ENCODE measurements at regions not wholly inside any gene's neighbourhood (a gene's known extent, or its start where the extent isn't known, plus 50 kb on each side); places are given as distances from the start of the nearest gene placed in this dataset.

DNA sequence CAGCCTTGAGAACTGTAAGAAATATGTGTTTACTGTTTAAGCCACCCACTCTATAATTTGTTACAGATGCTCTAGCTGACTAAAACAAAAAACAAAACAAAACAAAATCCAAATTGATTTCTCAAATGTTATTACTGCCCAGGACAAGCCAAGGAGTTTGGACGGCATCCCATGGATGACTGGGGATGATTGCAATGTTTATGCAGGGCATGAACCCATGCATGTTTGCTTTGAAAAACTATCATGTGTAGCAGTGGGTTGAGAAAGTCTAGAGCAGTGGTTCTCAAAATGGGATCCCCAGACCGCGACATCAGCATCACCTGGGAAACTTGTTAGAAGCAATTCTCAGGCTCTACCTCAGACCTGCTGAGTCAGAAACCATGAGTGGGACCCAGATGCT, 223.2 kb upstream of the PSMD7 start:
- DNase-seq = no peak
- no peak overlapping the region for H3K4me3 Mint-ChIP-seq
- peaks cover 8% of the 10 kb centered on the region for H3K9me3 Mint-ChIP-seq
- POLR2A ChIA-PET = no interaction called here
- H3K27me3 Mint-ChIP-seq = no peaks in the 10 kb centered on the region
- CTCF ChIA-PET = no interaction called here
- H3K27ac Mint-ChIP-seq = no peak overlapping the region
- no peaks in the 10 kb centered on the region for H3K36me3 Mint-ChIP-seq (ENCODE audit: low read depth)
- no peaks in the 10 kb centered on the region for H3K4me1 Mint-ChIP-seq

- H3K9me3 Mint-ChIP-seq = peaks cover 8% of the 10 kb centered on the region
- ChIA-PET CTCF (no interaction called here), POLR2A (no interaction called here)
- H3K27ac Mint-ChIP-seq = no peak overlapping the region
- no peak for DNase-seq
- no peaks in the 10 kb centered on the region for H3K36me3 Mint-ChIP-seq (ENCODE audit: low read depth)
- no peaks in the 10 kb centered on the region for H3K4me1 Mint-ChIP-seq
- H3K4me3 Mint-ChIP-seq = no peak overlapping the region
- peaks cover 2% of the 10 kb centered on the region for H3K27me3 Mint-ChIP-seq
These were observed 224.5 kb upstream of the PSMD7 start for GRCh38 chr16:74071996-74072535.

- Mint-ChIP-seq H3K27ac (no peak overlapping the region), H3K36me3 (ENCODE audit: low read depth) (no peaks in the 10 kb centered on the region), H3K27me3 (peaks cover 11% of the 10 kb centered on the region), H3K4me1 (no peaks in the 10 kb centered on the region), H3K4me3 (no peak overlapping the region), H3K9me3 (peaks cover 2% of the 10 kb centered on the region)
- CTCF ChIA-PET = no interaction called here
- DNase-seq = no peak
- POLR2A ChIA-PET = no interaction called here
These were observed 226.4 kb upstream of the PSMD7 start for GRCh38 chr16:74070237-74070636.

GRCh38 chr16:74064120-74064735, 232.4 kb upstream of the PSMD7 start:
- H3K4me3 Mint-ChIP-seq = no peak overlapping the region
- ChIA-PET CTCF (no interaction called here), POLR2A (no interaction called here)
- DNase-seq = no peak
- H3K4me1 Mint-ChIP-seq = no peaks in the 10 kb centered on the region
- no peaks in the 10 kb centered on the region for H3K36me3 Mint-ChIP-seq (ENCODE audit: low read depth)
- no peaks in the 10 kb centered on the region for H3K9me3 Mint-ChIP-seq
- peaks cover 11% of the 10 kb centered on the region for H3K27me3 Mint-ChIP-seq
- H3K27ac Mint-ChIP-seq = no peak overlapping the region

GRCh38 chr16:74053826-74054225, 242.8 kb upstream of the PSMD7 start:
- peaks cover 2% of the 10 kb centered on the region for H3K27me3 Mint-ChIP-seq
- no peaks in the 10 kb centered on the region for H3K36me3 Mint-ChIP-seq (ENCODE audit: low read depth)
- H3K27ac Mint-ChIP-seq = no peak overlapping the region
- ChIA-PET POLR2A (no interaction called here), CTCF (interaction anchor here (0.7 kb wide), 1 partner anchor 895 kb away, joined by 3 read pairs; no protein-coding TSS in a partner anchor)
- H3K4me1 Mint-ChIP-seq = peaks cover 4% of the 10 kb centered on the region
- peaks cover 2% of the 10 kb centered on the region for H3K9me3 Mint-ChIP-seq
- no peak overlapping the region for H3K4me3 Mint-ChIP-seq
- no peak for DNase-seq

GRCh38 chr16:74053312-74053711, 243.3 kb upstream of the PSMD7 start:
- H3K27ac Mint-ChIP-seq = no peak overlapping the region
- H3K27me3 Mint-ChIP-seq = peaks cover 2% of the 10 kb centered on the region
- peaks cover 2% of the 10 kb centered on the region for H3K9me3 Mint-ChIP-seq
- H3K4me3 Mint-ChIP-seq = no peak overlapping the region
- POLR2A ChIA-PET = no interaction called here
- CTCF ChIA-PET = no interaction called here
- H3K4me1 Mint-ChIP-seq = peaks cover 4% of the 10 kb centered on the region
- no peak for DNase-seq
- no peaks in the 10 kb centered on the region for H3K36me3 Mint-ChIP-seq (ENCODE audit: low read depth)

GRCh38 chr16:74052016-74052415, 244.6 kb upstream of the PSMD7 start:
- no peak overlapping the region for H3K27ac Mint-ChIP-seq
- ChIA-PET CTCF (interaction anchor here (0.6 kb wide), 1 partner anchor 11 kb away, joined by 3 read pairs; no protein-coding TSS in a partner anchor), POLR2A (no interaction called here)
- H3K9me3 Mint-ChIP-seq = peaks cover 2% of the 10 kb centered on the region
- no peaks in the 10 kb centered on the region for H3K36me3 Mint-ChIP-seq (ENCODE audit: low read depth)
- no peak for DNase-seq
- no peak overlapping the region for H3K4me3 Mint-ChIP-seq
- H3K4me1 Mint-ChIP-seq = peaks cover 4% of the 10 kb centered on the region
- peaks cover 2% of the 10 kb centered on the region for H3K27me3 Mint-ChIP-seq

DNA sequence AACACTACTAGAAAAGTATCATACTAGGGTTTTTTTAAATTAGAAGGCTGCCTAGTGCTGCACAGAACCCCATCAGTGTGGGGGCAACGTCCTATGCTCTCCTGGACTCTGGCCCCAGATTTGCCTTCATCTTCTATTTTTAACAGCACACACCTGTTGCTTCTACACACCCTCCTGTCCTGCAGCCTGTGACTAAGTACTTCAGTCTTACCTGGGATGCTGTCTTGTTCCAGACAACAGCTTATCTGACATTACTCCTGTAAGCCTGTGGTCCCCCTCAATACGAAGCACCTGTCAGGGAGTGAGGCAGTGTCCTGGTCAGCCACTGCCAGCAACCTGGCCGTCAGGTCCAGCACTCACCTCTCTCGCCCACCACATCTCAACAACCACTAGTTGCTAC, 247.6 kb upstream of the PSMD7 start:
- H3K36me3 Mint-ChIP-seq (ENCODE audit: low read depth) = no peaks in the 10 kb centered on the region
- ChIA-PET CTCF (no interaction called here), POLR2A (no interaction called here)
- no peak for DNase-seq
- no peak overlapping the region for H3K27ac Mint-ChIP-seq
- peaks cover 2% of the 10 kb centered on the region for H3K27me3 Mint-ChIP-seq
- peaks cover 2% of the 10 kb centered on the region for H3K9me3 Mint-ChIP-seq
- peaks cover 4% of the 10 kb centered on the region for H3K4me1 Mint-ChIP-seq
- no peak overlapping the region for H3K4me3 Mint-ChIP-seq

- no peaks in the 10 kb centered on the region for H3K36me3 Mint-ChIP-seq (ENCODE audit: low read depth)
- H3K4me3 Mint-ChIP-seq = no peak overlapping the region
- no peaks in the 10 kb centered on the region for H3K4me1 Mint-ChIP-seq
- H3K27me3 Mint-ChIP-seq = no peaks in the 10 kb centered on the region
- ChIA-PET POLR2A (no interaction called here), CTCF (no interaction called here)
- DNase-seq = no peak
- no peaks in the 10 kb centered on the region for H3K9me3 Mint-ChIP-seq
- H3K27ac Mint-ChIP-seq = no peak overlapping the region
These were observed 250.1 kb upstream of the PSMD7 start for GRCh38 chr16:74046524-74046923.

- no peaks in the 10 kb centered on the region for H3K27me3 Mint-ChIP-seq
- POLR2A ChIA-PET = no interaction called here
- no peaks in the 10 kb centered on the region for H3K9me3 Mint-ChIP-seq
- DNase-seq = no peak
- no peak overlapping the region for H3K27ac Mint-ChIP-seq
- no peaks in the 10 kb centered on the region for H3K4me1 Mint-ChIP-seq
- H3K4me3 Mint-ChIP-seq = no peak overlapping the region
- CTCF ChIA-PET = interaction anchor here (1.3 kb wide), 1 partner anchor 11 kb away, joined by 3 read pairs; no protein-coding TSS in a partner anchor
- no peaks in the 10 kb centered on the region for H3K36me3 Mint-ChIP-seq (ENCODE audit: low read depth)
These were observed 251.1 kb upstream of the PSMD7 start for GRCh38 chr16:74045513-74045912.

GRCh38 chr16:74035816-74036215, 260.8 kb upstream of the PSMD7 start:
- Mint-ChIP-seq H3K4me3 (no peak overlapping the region), H3K27me3 (peaks cover 2% of the 10 kb centered on the region), H3K4me1 (no peaks in the 10 kb centered on the region), H3K27ac (no peak overlapping the region), H3K36me3 (ENCODE audit: low read depth) (no peaks in the 10 kb centered on the region), H3K9me3 (no peaks in the 10 kb centered on the region)
- ChIA-PET POLR2A (no interaction called here), CTCF (no interaction called here)
- DNase-seq = no peak

DNA sequence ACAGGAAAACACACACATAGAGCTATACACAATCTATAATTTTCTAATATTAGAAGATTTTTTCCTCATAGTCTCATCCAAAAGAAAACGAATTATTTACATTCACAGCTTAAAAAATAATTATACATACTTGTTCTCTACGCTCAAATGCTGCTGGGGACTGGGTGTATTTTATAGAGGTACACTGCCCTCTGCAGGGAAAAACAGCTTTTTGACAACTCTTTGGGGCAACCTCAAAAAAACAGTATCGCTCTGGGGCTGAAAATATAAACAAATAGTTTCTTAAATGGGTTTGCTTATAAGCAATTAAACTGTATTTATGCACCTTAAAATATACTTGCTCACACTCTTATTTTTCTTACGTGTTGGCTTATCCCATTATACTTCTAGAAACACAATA, 261.8 kb upstream of the PSMD7 start:
- H3K4me3 Mint-ChIP-seq = no peak overlapping the region
- no peak for DNase-seq
- H3K9me3 Mint-ChIP-seq = no peaks in the 10 kb centered on the region
- POLR2A ChIA-PET = no interaction called here
- H3K27ac Mint-ChIP-seq = no peak overlapping the region
- CTCF ChIA-PET = interaction anchor here (0.8 to 1.0 kb wide), 2 partner anchors 11 to 72 kb away, joined by 3 read pairs; no protein-coding TSS in a partner anchor
- H3K4me1 Mint-ChIP-seq = no peaks in the 10 kb centered on the region
- H3K27me3 Mint-ChIP-seq = peaks cover 2% of the 10 kb centered on the region
- H3K36me3 Mint-ChIP-seq (ENCODE audit: low read depth) = no peaks in the 10 kb centered on the region

DNA sequence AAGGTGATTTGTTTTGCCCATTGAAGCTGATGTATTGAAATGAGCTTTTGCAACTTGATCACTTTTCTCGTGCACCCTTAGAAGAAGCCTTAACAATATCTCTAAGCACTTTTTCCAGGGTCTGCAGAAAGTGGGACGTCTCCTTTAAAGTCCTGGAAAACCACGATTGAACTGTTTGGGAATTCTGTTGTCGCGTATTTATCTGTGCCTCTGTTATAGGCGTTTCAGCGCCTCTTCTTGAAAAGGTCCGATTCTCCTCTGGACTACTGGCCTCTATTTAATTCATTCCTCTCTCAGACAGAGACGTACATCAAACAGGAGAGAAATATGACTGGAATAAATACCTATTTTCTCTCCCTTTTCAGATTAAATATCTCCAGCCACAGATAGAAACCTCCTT, 262.4 kb upstream of the PSMD7 start:
- H3K27me3 Mint-ChIP-seq = peaks cover 2% of the 10 kb centered on the region
- POLR2A ChIA-PET = no interaction called here
- no peaks in the 10 kb centered on the region for H3K4me1 Mint-ChIP-seq
- CTCF ChIA-PET = interaction anchor here (0.8 to 1.0 kb wide), 2 partner anchors 11 to 73 kb away, joined by 3 read pairs; no protein-coding TSS in a partner anchor
- no peak for DNase-seq
- no peaks in the 10 kb centered on the region for H3K36me3 Mint-ChIP-seq (ENCODE audit: low read depth)
- no peaks in the 10 kb centered on the region for H3K9me3 Mint-ChIP-seq
- no peak overlapping the region for H3K27ac Mint-ChIP-seq
- no peak overlapping the region for H3K4me3 Mint-ChIP-seq

GRCh38 chr16:74033441-74033995, 263.1 kb upstream of the PSMD7 start:
- no peak for DNase-seq
- Mint-ChIP-seq H3K36me3 (ENCODE audit: low read depth) (no peaks in the 10 kb centered on the region), H3K4me1 (no peaks in the 10 kb centered on the region), H3K27ac (no peak overlapping the region), H3K9me3 (no peaks in the 10 kb centered on the region), H3K4me3 (no peak overlapping the region), H3K27me3 (peaks cover under 1% of the 10 kb centered on the region)
- ChIA-PET POLR2A (no interaction called here), CTCF (no interaction called here)
